ENCODE measurements at regions not wholly inside any gene's neighbourhood (a gene's known extent, or its start where the extent isn't known, plus 50 kb on each side); places are given as distances from the start of the nearest gene placed in this dataset.

GRCh38 chr13:79782541-79783205 lies 301.7 kb downstream of the NDFIP2 start:
- Histone ChIP-seq H3K9me3 (ENCODE audit: control insufficient read depth, low read length) (no peaks in the 10 kb centered on the region), H3K27me3 (ENCODE audit: control insufficient read depth, insufficient read depth) (no peaks in the 10 kb centered on the region), H3K4me3 (ENCODE audit: low read length) (no peak overlapping the region), H3K27ac (ENCODE audit: low read length) (peak overlapping the region; percentile 42), H3K4me1 (ENCODE audit: control insufficient read depth, insufficient read depth, low read length) (peaks cover 2% of the 10 kb centered on the region)
- 25% methylated on average over 14 of the region's 14 CpGs for WGBS
- intact Hi-C loops (cut with DNase I): loop anchor here in 1 of 4 donors (5.0 kb wide), 1 partner anchor 555 kb away; no protein-coding TSS in a partner anchor
- ATAC-seq (peak; percentile 96 to 97), DNase-seq (peak; percentile 63 to 85 (median 84))

DNA sequence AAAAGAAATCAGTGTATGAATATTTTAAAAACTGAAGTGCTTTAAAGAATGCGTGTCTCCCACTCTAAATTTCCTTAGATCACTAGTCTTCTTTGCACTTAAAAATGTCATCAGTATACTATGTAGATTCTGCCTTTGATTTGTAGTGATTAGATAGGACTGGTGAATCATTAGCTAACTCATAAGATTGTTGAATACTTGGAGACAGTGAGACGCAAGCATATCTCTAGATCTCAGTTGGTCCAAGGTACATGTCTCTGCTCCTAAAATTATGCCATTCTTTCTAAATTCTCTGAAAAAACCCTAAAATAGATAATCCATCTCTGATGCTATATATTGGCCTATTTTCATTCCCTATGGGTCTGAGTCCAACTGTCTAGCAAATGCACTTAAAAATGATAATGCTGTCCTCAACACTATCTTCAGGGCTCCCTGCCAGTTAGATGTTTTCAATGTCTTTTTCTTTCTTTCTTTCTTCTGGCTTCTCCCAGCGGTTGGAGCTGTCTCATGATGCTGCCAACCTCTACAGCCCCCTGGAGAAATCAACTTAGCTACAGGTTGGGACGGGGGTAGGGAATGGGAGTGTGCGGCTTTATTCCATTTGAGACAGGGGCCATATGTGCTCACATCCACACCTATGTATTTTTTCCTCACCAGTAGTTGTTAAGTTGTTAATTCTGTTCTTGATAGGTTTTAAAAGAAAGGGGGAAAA lies 301.0 kb downstream of the NDFIP2 start:
- 70% methylated on average over 5 of the region's 5 CpGs for WGBS
- Histone ChIP-seq H3K9me3 (ENCODE audit: control insufficient read depth, low read length) (no peaks in the 10 kb centered on the region), H3K4me1 (ENCODE audit: control insufficient read depth, insufficient read depth, low read length) (peaks cover 2% of the 10 kb centered on the region), H3K27ac (ENCODE audit: low read length) (no peak overlapping the region), H3K4me3 (ENCODE audit: low read length) (no peak overlapping the region), H3K27me3 (ENCODE audit: control insufficient read depth, insufficient read depth) (no peaks in the 10 kb centered on the region)
- intact Hi-C loops (cut with DNase I): loop anchor here in 1 of 4 donors (5.0 kb wide), 1 partner anchor 555 kb away; no protein-coding TSS in a partner anchor
- DNase-seq: no peak
- no peak for ATAC-seq

- H3K4me1 ChIP-seq (ENCODE audit: control insufficient read depth, insufficient read depth, low read length): peaks cover 2% of the 10 kb centered on the region
- ATAC-seq: no peak
- intact Hi-C loops (cut with DNase I): loop anchor here in 1 of 4 donors (5.0 kb wide), 1 partner anchor 557 kb away; no protein-coding TSS in a partner anchor
- WGBS: 76% methylated on average over 3 of the region's 3 CpGs
- DNase-seq: no peak
- H3K9me3 ChIP-seq (ENCODE audit: control insufficient read depth, low read length): no peaks in the 10 kb centered on the region
- H3K27ac ChIP-seq (ENCODE audit: low read length): no peak overlapping the region
- H3K27me3 ChIP-seq (ENCODE audit: control insufficient read depth, insufficient read depth): no peaks in the 10 kb centered on the region
- H3K4me3 ChIP-seq (ENCODE audit: low read length): no peak overlapping the region
These were observed 299.3 kb downstream of the NDFIP2 start for GRCh38 chr13:79780240-79780639.

- DNase-seq: peak in 1 of 3 donors; percentile 23
- intact Hi-C loops (cut with DNase I): loop anchor here in 3 of 4 donors (5.0 to 10.0 kb wide), 3 partner anchors 353 to 565 kb away; partner anchors contain the start of gene SPRY2 (in 2 of the 3)
- 33% methylated on average over 1 of the region's 1 CpG for WGBS
- Histone ChIP-seq H3K4me1 (ENCODE audit: control insufficient read depth, insufficient read depth, low read length) (peaks cover 2% of the 10 kb centered on the region), H3K9me3 (ENCODE audit: control insufficient read depth, low read length) (no peaks in the 10 kb centered on the region), H3K4me3 (ENCODE audit: low read length) (no peak overlapping the region), H3K27me3 (ENCODE audit: control insufficient read depth, insufficient read depth) (no peaks in the 10 kb centered on the region), H3K27ac (ENCODE audit: low read length) (no peak overlapping the region)
- peak; percentile 78 for ATAC-seq
These were observed 298.8 kb downstream of the NDFIP2 start for GRCh38 chr13:79779761-79780160.

GRCh38 chr13:79778741-79779460 lies 297.9 kb downstream of the NDFIP2 start:
- H3K27me3 ChIP-seq (ENCODE audit: control insufficient read depth, insufficient read depth): no peaks in the 10 kb centered on the region
- DNase-seq: no peak
- WGBS: 68% methylated on average over 4 of the region's 4 CpGs
- H3K4me3 ChIP-seq (ENCODE audit: low read length): no peak overlapping the region
- H3K9me3 ChIP-seq (ENCODE audit: control insufficient read depth, low read length): no peaks in the 10 kb centered on the region
- H3K4me1 ChIP-seq (ENCODE audit: control insufficient read depth, insufficient read depth, low read length): peaks cover 2% of the 10 kb centered on the region
- intact Hi-C loops (cut with DNase I): loop anchor here in 3 of 4 donors (5.0 to 10.0 kb wide), 2 partner anchors 353 to 566 kb away; partner anchors contain the start of gene SPRY2 (in 2 of the 3)
- no peak for ATAC-seq
- no peak overlapping the region for H3K27ac ChIP-seq (ENCODE audit: low read length)

- intact Hi-C loops (cut with DNase I): loop anchor here in 3 of 4 donors (5.0 to 10.0 kb wide), 2 partner anchors 355 to 567 kb away; partner anchors contain the start of gene SPRY2 (in 2 of the 3)
- no peak for ATAC-seq
- no peak for DNase-seq
- 86% methylated on average over 2 of the region's 2 CpGs for WGBS
- H3K4me3 ChIP-seq (ENCODE audit: low read length): no peak overlapping the region
- H3K27ac ChIP-seq (ENCODE audit: low read length): no peak overlapping the region
- no peaks in the 10 kb centered on the region for H3K4me1 ChIP-seq (ENCODE audit: control insufficient read depth, insufficient read depth, low read length)
- H3K9me3 ChIP-seq (ENCODE audit: control insufficient read depth, low read length): no peaks in the 10 kb centered on the region
- H3K27me3 ChIP-seq (ENCODE audit: control insufficient read depth, insufficient read depth): no peaks in the 10 kb centered on the region
These were observed 296.5 kb downstream of the NDFIP2 start for GRCh38 chr13:79777504-79777903.

DNA sequence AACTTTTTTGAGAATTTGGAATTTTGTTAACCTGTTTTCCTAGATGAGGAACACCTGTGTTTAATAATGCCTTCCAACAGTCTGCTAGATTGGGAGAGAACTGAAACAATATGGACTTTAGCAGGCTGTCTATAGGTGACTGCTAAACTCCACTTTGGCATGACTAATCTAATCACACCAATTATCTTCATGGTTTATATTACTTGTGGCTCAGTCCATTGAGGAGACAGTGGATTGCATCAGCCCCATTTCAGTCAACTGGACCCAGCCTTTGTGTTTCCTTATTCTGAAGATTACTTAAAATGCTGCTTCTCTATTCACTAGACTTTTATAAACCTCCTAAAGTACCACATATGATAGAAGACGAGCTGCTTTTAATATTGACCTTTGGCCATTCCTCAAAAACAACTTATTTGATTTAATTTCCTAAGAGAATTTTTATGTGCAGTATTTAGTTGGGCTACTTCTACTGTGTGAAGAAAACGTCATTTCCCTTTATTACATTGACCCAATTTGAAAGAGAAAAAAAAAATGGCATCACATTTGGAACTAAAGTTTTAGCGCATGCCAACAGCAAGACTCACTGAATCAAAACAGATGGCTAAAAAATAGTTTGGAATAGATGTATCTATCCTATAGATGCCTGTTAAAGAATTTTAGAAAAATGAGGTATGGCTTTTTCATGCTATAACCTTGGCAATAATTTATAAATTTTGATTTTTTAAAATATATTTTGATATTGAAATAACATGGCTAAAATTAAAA lies 295.8 kb downstream of the NDFIP2 start:
- Histone ChIP-seq H3K4me3 (ENCODE audit: low read length) (no peak overlapping the region), H3K9me3 (ENCODE audit: control insufficient read depth, low read length) (no peaks in the 10 kb centered on the region), H3K27me3 (ENCODE audit: control insufficient read depth, insufficient read depth) (no peaks in the 10 kb centered on the region), H3K4me1 (ENCODE audit: control insufficient read depth, insufficient read depth, low read length) (no peaks in the 10 kb centered on the region), H3K27ac (ENCODE audit: low read length) (no peak overlapping the region)
- intact Hi-C loops (cut with DNase I): loop anchor here in 3 of 4 donors (5.0 to 10.0 kb wide), 2 partner anchors 356 to 568 kb away; partner anchors contain the start of gene SPRY2 (in 2 of the 3)
- ATAC-seq (no peak), DNase-seq (no peak)
- 78% methylated on average over 3 of the region's 3 CpGs for WGBS

GRCh38 chr13:79775830-79776229 lies 294.9 kb downstream of the NDFIP2 start:
- WGBS: 5% methylated on average over 1 of the region's 1 CpG
- Histone ChIP-seq H3K4me3 (ENCODE audit: low read length) (no peak overlapping the region), H3K9me3 (ENCODE audit: control insufficient read depth, low read length) (no peaks in the 10 kb centered on the region), H3K27me3 (ENCODE audit: control insufficient read depth, insufficient read depth) (no peaks in the 10 kb centered on the region), H3K27ac (ENCODE audit: low read length) (no peak overlapping the region), H3K4me1 (ENCODE audit: control insufficient read depth, insufficient read depth, low read length) (no peaks in the 10 kb centered on the region)
- no peak for DNase-seq
- peak in 1 of 2 donors; percentile 56 for ATAC-seq
- intact Hi-C loops (cut with DNase I): loop anchor here in 3 of 4 donors (5.0 to 10.0 kb wide), 2 partner anchors 356 to 569 kb away; partner anchors contain the start of gene SPRY2 (in 2 of the 3)

- no peaks in the 10 kb centered on the region for H3K4me1 ChIP-seq (ENCODE audit: control insufficient read depth, insufficient read depth, low read length)
- no peak for ATAC-seq
- H3K27me3 ChIP-seq (ENCODE audit: control insufficient read depth, insufficient read depth): no peaks in the 10 kb centered on the region
- H3K4me3 ChIP-seq (ENCODE audit: low read length): no peak overlapping the region
- DNase-seq: no peak
- WGBS: 16% methylated on average over 1 of the region's 1 CpG
- no peaks in the 10 kb centered on the region for H3K9me3 ChIP-seq (ENCODE audit: control insufficient read depth, low read length)
- no peak overlapping the region for H3K27ac ChIP-seq (ENCODE audit: low read length)
- intact Hi-C loops (cut with DNase I): loop anchor here in 2 of 4 donors (10.0 kb wide), 1 partner anchor 572 kb away; the partner anchor contains the start of gene SPRY2 (in 2 of the 2)
These were observed 291.9 kb downstream of the NDFIP2 start for GRCh38 chr13:79772811-79773210.

GRCh38 chr13:79771493-79771892 lies 290.5 kb downstream of the NDFIP2 start:
- DNase-seq (no peak), ATAC-seq (no peak)
- Histone ChIP-seq H3K27ac (ENCODE audit: low read length) (no peak overlapping the region), H3K4me1 (ENCODE audit: control insufficient read depth, insufficient read depth, low read length) (no peaks in the 10 kb centered on the region), H3K27me3 (ENCODE audit: control insufficient read depth, insufficient read depth) (no peaks in the 10 kb centered on the region), H3K4me3 (ENCODE audit: low read length) (no peak overlapping the region), H3K9me3 (ENCODE audit: control insufficient read depth, low read length) (no peaks in the 10 kb centered on the region)
- intact Hi-C loops (cut with DNase I): loop anchor here in 2 of 4 donors (10.0 kb wide), 1 partner anchor 573 kb away; the partner anchor contains the start of gene SPRY2 (in 2 of the 2)
